NCI-H2171 (cell line): ENCODE measurements at regions not wholly inside any gene's neighbourhood (a gene's known extent, or its start where the extent isn't known, plus 50 kb on each side); places are given as distances from the start of the nearest gene placed in this dataset.
"Not testable (repeated sequence)": the region's sequence is repeated elsewhere in the genome, so short reads cannot be mapped to it uniquely, and the experiment has no call there.

Source experiments
- DNase-seq: peaks from one replicate; lab custom pipeline; 2025; lab: John Stamatoyannopoulos, UW

GRCh38 chr13:89977203-89977602 is 1370.3 kb upstream of the MIR17HG start:
- no peak for DNase-seq

GRCh38 chr13:89980896-89981295 is 1366.6 kb upstream of the MIR17HG start:
- DNase-seq, result no peak

- no peak for DNase-seq
Observed at GRCh38 chr13:89982407-89983095, 1364.9 kb upstream of the MIR17HG start.

- no peak for DNase-seq
Observed at GRCh38 chr13:89988206-89988605, 1359.3 kb upstream of the MIR17HG start.

GRCh38 chr13:90003566-90003965 is 1343.9 kb upstream of the MIR17HG start:
- DNase-seq, result no peak

GRCh38 chr13:90008707-90009149 is 1338.8 kb upstream of the MIR17HG start:
- no peak for DNase-seq

GRCh38 chr13:90014038-90014437 is 1333.4 kb upstream of the MIR17HG start:
- no peak for DNase-seq

- DNase-seq, result no peak
Observed at GRCh38 chr13:90015565-90016507, 1331.7 kb upstream of the MIR17HG start.

GRCh38 chr13:90016688-90017087 is 1330.8 kb upstream of the MIR17HG start:
- no peak for DNase-seq

GRCh38 chr13:90020536-90021070 is 1326.9 kb upstream of the MIR17HG start:
- DNase-seq, result no peak

GRCh38 chr13:90027409-90027808 is 1320.1 kb upstream of the MIR17HG start:
- DNase-seq, result no peak

GRCh38 chr13:90032313-90032712 is 1315.2 kb upstream of the MIR17HG start:
- no peak for DNase-seq

GRCh38 chr13:90032841-90033493 is 1314.5 kb upstream of the MIR17HG start:
- DNase-seq, result no peak

GRCh38 chr13:90039516-90039915 is 1308.0 kb upstream of the MIR17HG start:
- DNase-seq, result no peak

GRCh38 chr13:90047600-90047999 is 1299.9 kb upstream of the MIR17HG start:
- no peak for DNase-seq

- no peak for DNase-seq
Observed at GRCh38 chr13:90049989-90050671, 1297.4 kb upstream of the MIR17HG start.

- no peak for DNase-seq
Observed at GRCh38 chr13:90055121-90055520, 1292.4 kb upstream of the MIR17HG start.

- DNase-seq, result no peak
Observed at GRCh38 chr13:90055760-90056159, 1291.7 kb upstream of the MIR17HG start.

- DNase-seq, result not testable (repeated sequence)
Observed at GRCh38 chr13:90064226-90064625, 1283.3 kb upstream of the MIR17HG start.

GRCh38 chr13:90068658-90069057 is 1278.8 kb upstream of the MIR17HG start:
- DNase-seq, result no peak

GRCh38 chr13:90070362-90070761 is 1277.1 kb upstream of the MIR17HG start:
- DNase-seq, result no peak
